H9 (cell line): ENCODE measurements at regions not wholly inside any gene's neighbourhood (a gene's known extent, or its start where the extent isn't known, plus 50 kb on each side); places are given as distances from the start of the nearest gene placed in this dataset.

ENCODE experiments used
- DNase-seq: peaks from one replicate; pipeline ENCODE4 v3.0.0-alpha.2; 2017
- H2AFZ ChIP-seq: one replicate; pipeline ENCODE4 v1.6.1; 2013; ENCODE audit warnings: mild to moderate bottlenecking, low read length, control low read depth, moderate library complexity
- H2AK5ac ChIP-seq: 2 replicates; pipeline ENCODE4 v1.6.1; 2013; ENCODE audit warnings: low read length, control low read depth, mixed read lengths; ENCODE audit not compliant: insufficient read length
- H2BK120ac ChIP-seq: one replicate; pipeline ENCODE4 v1.6.1; 2013; ENCODE audit warnings: low read depth, mild to moderate bottlenecking, low read length, control low read depth, inconsistent platforms; ENCODE audit not compliant: poor library complexity, severe bottlenecking
- H2BK12ac ChIP-seq: 2 replicates; pipeline ENCODE4 v1.6.1; 2013; ENCODE audit warnings: low read length, control low read depth, mixed read lengths, low read depth; ENCODE audit not compliant: insufficient read length
- H2BK15ac ChIP-seq: 2 replicates; pipeline ENCODE4 v1.6.1; 2013; ENCODE audit warnings: low read depth, low read length, control low read depth
- H2BK20ac ChIP-seq: one replicate; pipeline ENCODE4 v1.6.1; 2013; ENCODE audit warnings: low read depth, mild to moderate bottlenecking, low read length, control low read depth, inconsistent platforms; ENCODE audit not compliant: poor library complexity, severe bottlenecking
- H2BK5ac ChIP-seq: 2 replicates; pipeline ENCODE4 v1.6.1; 2013; ENCODE audit warnings: low read length, control low read depth, mixed read lengths; ENCODE audit not compliant: insufficient read length
- H3K14ac ChIP-seq: 2 replicates; pipeline ENCODE4 v1.6.1; 2013; ENCODE audit warnings: low read length, control low read depth; ENCODE audit not compliant: insufficient read depth
- H3K18ac ChIP-seq: 2 replicates; pipeline ENCODE4 v1.6.1; 2013; ENCODE audit warnings: low read depth, mild to moderate bottlenecking, mixed read lengths, low read length, control low read depth; ENCODE audit not compliant: insufficient read length
- H3K23ac ChIP-seq: 2 replicates; pipeline ENCODE4 v1.6.1; 2013; ENCODE audit warnings: low read length, control low read depth, mixed read lengths, low read depth; ENCODE audit not compliant: insufficient read length
- H3K23me2 ChIP-seq: 2 replicates; pipeline ENCODE4 v1.6.1; 2013; ENCODE audit warnings: low read depth, mild to moderate bottlenecking, mixed read lengths, low read length, control low read depth; ENCODE audit not compliant: insufficient read length, poor library complexity, severe bottlenecking
- H3K27ac ChIP-seq: 2 replicates; pipeline ENCODE4 v1.5.1; 2013; ENCODE audit warnings: low read length, control low read depth, mixed read lengths, low read depth; ENCODE audit not compliant: insufficient read length
- H3K27me3 ChIP-seq: 2 replicates; pipeline ENCODE4 v1.6.1; 2013; ENCODE audit warnings: low read length, control low read depth, inconsistent platforms; ENCODE audit not compliant: insufficient read depth
- H3K4ac ChIP-seq: 2 replicates; pipeline ENCODE4 v1.6.1; 2013; ENCODE audit warnings: low read depth, mild to moderate bottlenecking, control low read depth, inconsistent platforms, low read length, moderate library complexity
- H3K4me1 ChIP-seq: 2 replicates; pipeline ENCODE4 v1.6.1; 2013; ENCODE audit warnings: low read length, control low read depth, inconsistent platforms; ENCODE audit not compliant: insufficient read depth
- H3K4me2 ChIP-seq: 2 replicates; pipeline ENCODE4 v1.6.1; 2013; ENCODE audit warnings: low read length, control low read depth, mixed read lengths; ENCODE audit not compliant: insufficient read length, insufficient read depth
- H3K56ac ChIP-seq: 2 replicates; pipeline ENCODE4 v1.6.1; 2013; ENCODE audit warnings: low read depth, mild to moderate bottlenecking, mixed read lengths, low read length, control low read depth; ENCODE audit not compliant: insufficient read length
- H3K79me1 ChIP-seq: 2 replicates; pipeline ENCODE4 v1.6.1; 2013; ENCODE audit warnings: low read depth, mild to moderate bottlenecking, moderate library complexity, low read length, control low read depth, inconsistent platforms; ENCODE audit not compliant: insufficient read depth, poor library complexity, severe bottlenecking
- H3K79me2 ChIP-seq: 2 replicates; pipeline ENCODE4 v1.6.1; 2013; ENCODE audit warnings: low read length, control low read depth, inconsistent platforms; ENCODE audit not compliant: insufficient read depth
- H3K9ac ChIP-seq: 2 replicates; pipeline ENCODE4 v1.6.1; 2013; ENCODE audit warnings: low read length, control low read depth, mixed read lengths; ENCODE audit not compliant: insufficient read length; ENCODE audit errors: extremely low read depth
- H3K9me3 ChIP-seq: one replicate; pipeline ENCODE4 v1.6.1; 2013; ENCODE audit warnings: low read depth, low read length, inconsistent platforms; ENCODE audit not compliant: control insufficient read depth
- H3T11ph ChIP-seq: one replicate; pipeline ENCODE4 v1.6.1; 2013; ENCODE audit warnings: mild to moderate bottlenecking, low read length, control low read depth, inconsistent platforms
- H4K20me1 ChIP-seq: one replicate; pipeline ENCODE4 v1.6.1; 2013; ENCODE audit not compliant: control insufficient read depth, insufficient read length, insufficient read depth
- H4K5ac ChIP-seq: 2 replicates; pipeline ENCODE4 v1.6.1; 2013; ENCODE audit warnings: low read depth, mild to moderate bottlenecking, mixed read lengths, low read length, control low read depth; ENCODE audit not compliant: insufficient read length
- H4K8ac ChIP-seq: replicated peaks from 2 replicates; pipeline ENCODE4 v1.6.1; 2013; ENCODE audit warnings: low read length, control low read depth, mixed read lengths, low read depth; ENCODE audit not compliant: insufficient read length
- H4K91ac ChIP-seq: 2 replicates; pipeline ENCODE4 v1.6.1; 2013; ENCODE audit warnings: low read depth, mild to moderate bottlenecking, moderate library complexity, mixed read lengths, low read length, control low read depth; ENCODE audit not compliant: insufficient read length
- H3K27ac Mint-ChIP-seq, 3 experiments: 2 replicates in 2 of 3; 3 replicates in 1 of 3; pipeline ENCODE4 v1.8.0; 2020 to 2021; ENCODE audit warnings: mixed read lengths in 3 of 3, mild to moderate bottlenecking in 1 of 3, moderate library complexity in 1 of 3
- H3K27me3 Mint-ChIP-seq: 2 replicates; pipeline ENCODE4 v1.8.0; 2021; ENCODE audit warnings: low read depth, mild to moderate bottlenecking, moderate library complexity, mixed read lengths
- H3K36me3 Mint-ChIP-seq, 3 experiments: 2 replicates in 2 of 3; 3 replicates in 1 of 3; pipeline ENCODE4 v1.8.0; 2020 to 2021; ENCODE audit warnings: low read depth in 3 of 3, mixed read lengths in 3 of 3; ENCODE audit not compliant: insufficient read depth in 1 of 3
- H3K4me1 Mint-ChIP-seq, 2 experiments: 2 replicates each; pipeline ENCODE4 v1.8.0; 2020; ENCODE audit warnings: mixed read lengths in 2 of 2
- H3K4me3 Mint-ChIP-seq, 2 experiments: 2 replicates in 1 of 2; 3 replicates in 1 of 2; pipeline ENCODE4 v1.8.0; 2020 to 2021; ENCODE audit warnings: mild to moderate bottlenecking in 2 of 2, mixed read lengths in 2 of 2, moderate library complexity in 1 of 2
- H3K9me3 Mint-ChIP-seq, 2 experiments: 2 replicates in 1 of 2; 3 replicates in 1 of 2; pipeline ENCODE4 v1.8.0; 2020; ENCODE audit warnings: mild to moderate bottlenecking in 2 of 2, mixed read lengths in 2 of 2, moderate library complexity in 1 of 2
- WGBS: extraction: QIAGEN DNeasy Blood & Tissue Kit; methylation state at CpG from one replicate; pipeline ENCODE4 v1.1.7; 2013; ENCODE audit warnings: missing lambda C conversion rate, low lambda C conversion rate, mixed read lengths; ENCODE audit not compliant: insufficient read length; ENCODE audit errors: extremely low coverage; 5-methylcytosine and 5-hydroxymethylcytosine counted together
- TF ChIP-seq, protein P1 (sequence below): fragments of 200-600 bp; sonication (generic); conservative IDR thresholded peaks from 3 replicates; pipeline ENCODE4 v1.8.0; 2021; ENCODE audit warnings: antibody characterized with exemption, mild to moderate bottlenecking

DNA sequence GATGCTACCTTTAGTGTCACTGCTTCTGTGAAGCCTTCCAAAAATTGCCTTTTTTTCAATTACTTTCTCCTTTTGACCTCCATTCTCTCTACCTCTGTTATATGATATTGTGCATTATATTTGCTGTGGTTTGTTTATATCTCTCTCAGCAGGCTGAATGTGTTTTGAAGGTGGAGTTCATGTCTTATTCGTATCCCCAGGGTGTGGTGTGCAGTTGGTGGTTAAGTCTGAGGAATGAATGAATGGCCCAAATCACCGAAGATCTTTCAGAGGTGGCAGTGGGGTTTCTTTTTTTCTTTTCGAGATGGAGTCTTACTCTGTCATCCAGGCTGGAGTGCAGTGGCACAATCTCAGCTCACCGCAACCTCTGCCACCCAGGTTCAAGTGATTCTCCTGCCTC lies 53.5 kb upstream of the MAP4K3 start:
- peak overlapping the region in 1 of 3 experiments; percentile 17; a peak in 1 of 7 replicates for H3K27ac Mint-ChIP-seq
- H3K9me3 Mint-ChIP-seq = no peaks in the 10 kb centered on the region

More for the DNA sequence above, 53.5 kb upstream of the MAP4K3 start:
- H3K4me1 ChIP-seq = peaks cover 11% of the 10 kb centered on the region
- no peaks in the 10 kb centered on the region for H3K79me1 ChIP-seq
- H3K56ac ChIP-seq = no peak overlapping the region
- H3K14ac ChIP-seq = no peak overlapping the region
- no peak overlapping the region for H4K8ac ChIP-seq
- no peak overlapping the region for H3T11ph ChIP-seq
- H2BK120ac ChIP-seq = no peak overlapping the region
- Mint-ChIP-seq H3K4me3 (no peak overlapping the region), H3K27me3 (no peaks in the 10 kb centered on the region), H3K4me1 (peaks cover 27 to 30% of the 10 kb centered on the region in 2 experiments), H3K36me3 (peaks cover 0 to 4% (median 2%) of the 10 kb centered on the region in 3 experiments; a peak in 4 of 7 replicates)
- TF ChIP-seq, protein P1, sequence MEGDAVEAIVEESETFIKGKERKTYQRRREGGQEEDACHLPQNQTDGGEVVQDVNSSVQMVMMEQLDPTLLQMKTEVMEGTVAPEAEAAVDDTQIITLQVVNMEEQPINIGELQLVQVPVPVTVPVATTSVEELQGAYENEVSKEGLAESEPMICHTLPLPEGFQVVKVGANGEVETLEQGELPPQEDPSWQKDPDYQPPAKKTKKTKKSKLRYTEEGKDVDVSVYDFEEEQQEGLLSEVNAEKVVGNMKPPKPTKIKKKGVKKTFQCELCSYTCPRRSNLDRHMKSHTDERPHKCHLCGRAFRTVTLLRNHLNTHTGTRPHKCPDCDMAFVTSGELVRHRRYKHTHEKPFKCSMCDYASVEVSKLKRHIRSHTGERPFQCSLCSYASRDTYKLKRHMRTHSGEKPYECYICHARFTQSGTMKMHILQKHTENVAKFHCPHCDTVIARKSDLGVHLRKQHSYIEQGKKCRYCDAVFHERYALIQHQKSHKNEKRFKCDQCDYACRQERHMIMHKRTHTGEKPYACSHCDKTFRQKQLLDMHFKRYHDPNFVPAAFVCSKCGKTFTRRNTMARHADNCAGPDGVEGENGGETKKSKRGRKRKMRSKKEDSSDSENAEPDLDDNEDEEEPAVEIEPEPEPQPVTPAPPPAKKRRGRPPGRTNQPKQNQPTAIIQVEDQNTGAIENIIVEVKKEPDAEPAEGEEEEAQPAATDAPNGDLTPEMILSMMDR = no peak
- H2BK20ac ChIP-seq = no peak overlapping the region
- no peaks in the 10 kb centered on the region for H3K27me3 ChIP-seq
- no peak overlapping the region for H2BK12ac ChIP-seq
- no peak overlapping the region for H3K9ac ChIP-seq
- H3K18ac ChIP-seq = no peak overlapping the region
- DNase-seq = no peak
- no peak overlapping the region for H3K4ac ChIP-seq
- no peak overlapping the region for H2AK5ac ChIP-seq
- no peaks in the 10 kb centered on the region; the same call in 1 of the 2 replicates for H3K79me2 ChIP-seq
- no peak overlapping the region for H3K27ac ChIP-seq
- no CpG with 5 or more reads among the region's 4 CpGs for WGBS
- no peaks in the 10 kb centered on the region for H4K20me1 ChIP-seq
- no peak overlapping the region for H2BK15ac ChIP-seq
- no peaks in the 10 kb centered on the region for H3K23me2 ChIP-seq
- no peak overlapping the region for H2AFZ ChIP-seq
- H4K91ac ChIP-seq = no peak overlapping the region
- no peak overlapping the region for H2BK5ac ChIP-seq
- H3K23ac ChIP-seq = no peak overlapping the region
- H3K9me3 ChIP-seq = no peaks in the 10 kb centered on the region
- H4K5ac ChIP-seq = no peak overlapping the region
- no peak overlapping the region for H3K4me2 ChIP-seq
